Stimulated activated CD4-positive, alpha-beta T cell treated with anti-CD3 and anti-CD28 coated beads, Interleukin-2, amount 100 ng/mL, for 48 hours (primary cell): ENCODE measurements at regions not wholly inside any gene's neighbourhood (a gene's known extent, or its start where the extent isn't known, plus 50 kb on each side); places are given as distances from the start of the nearest gene placed in this dataset.
"Not testable (repeated sequence)": the region's sequence is repeated elsewhere in the genome, so short reads cannot be mapped to it uniquely, and the experiment has no call there.

Experiments
- DNase-seq, 2 donors: peaks; one replicate each; pipeline ENCODE4 v3.0.0-alpha.2; 2020

DNA sequence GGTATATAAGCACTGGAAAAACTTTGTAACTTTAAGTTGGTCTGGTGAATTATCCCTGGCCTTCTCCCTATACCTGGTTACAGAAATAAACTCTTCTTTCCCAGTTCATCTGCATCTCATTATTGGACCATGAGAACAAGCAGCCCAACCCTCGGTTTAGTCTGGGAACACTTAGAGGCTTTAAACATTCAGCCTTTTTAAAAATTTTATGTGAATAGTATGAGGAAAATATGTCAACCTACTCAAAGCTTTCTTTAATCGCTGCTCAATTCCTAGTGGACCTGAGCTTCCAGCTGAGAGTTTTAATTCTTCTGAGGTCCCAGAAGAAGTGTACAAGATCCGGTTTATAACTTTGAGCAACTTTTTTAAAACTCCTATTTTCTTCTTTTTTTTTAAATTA is 358.6 kb upstream of the NOCT start:
- DNase-seq = no peak

DNA sequence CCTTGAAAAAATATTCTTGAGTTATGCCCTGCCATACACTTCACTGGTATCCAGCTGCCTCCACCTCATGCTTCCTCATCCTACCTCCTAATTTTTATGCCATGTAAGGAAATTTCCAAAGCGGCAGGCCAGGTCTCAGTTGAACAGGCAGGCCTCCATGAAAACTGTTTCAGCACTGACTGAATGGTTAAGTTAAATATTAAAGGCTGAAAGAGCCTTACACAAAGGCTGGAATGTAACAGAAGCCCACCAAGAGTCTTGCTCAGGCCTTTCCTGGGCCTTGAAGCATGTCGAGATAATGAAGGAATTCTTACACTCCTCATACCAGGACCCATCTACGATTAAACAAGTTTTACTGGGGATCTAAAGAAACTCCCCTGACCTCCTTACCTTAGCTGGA is 359.6 kb upstream of the NOCT start:
- no peak for DNase-seq

DNA sequence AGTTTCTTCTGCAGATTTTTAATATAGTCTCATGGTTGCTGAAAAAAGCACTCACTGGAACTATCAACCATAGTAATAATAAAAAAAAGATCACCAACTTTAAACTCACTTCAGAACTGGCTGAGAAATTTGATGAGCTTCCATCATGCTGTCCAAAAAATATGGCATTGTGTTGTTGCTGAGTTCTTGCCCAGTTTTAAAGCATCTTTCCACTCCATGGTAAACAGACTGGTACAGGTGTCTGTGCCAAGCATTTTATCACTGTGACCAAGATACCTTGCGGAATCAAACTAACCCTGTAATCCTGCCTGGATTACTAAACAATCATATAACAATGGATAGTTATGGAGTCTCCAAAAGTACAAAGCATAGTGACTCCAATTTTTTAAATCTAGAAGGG is 360.3 kb upstream of the NOCT start:
- DNase-seq = no peak

DNA sequence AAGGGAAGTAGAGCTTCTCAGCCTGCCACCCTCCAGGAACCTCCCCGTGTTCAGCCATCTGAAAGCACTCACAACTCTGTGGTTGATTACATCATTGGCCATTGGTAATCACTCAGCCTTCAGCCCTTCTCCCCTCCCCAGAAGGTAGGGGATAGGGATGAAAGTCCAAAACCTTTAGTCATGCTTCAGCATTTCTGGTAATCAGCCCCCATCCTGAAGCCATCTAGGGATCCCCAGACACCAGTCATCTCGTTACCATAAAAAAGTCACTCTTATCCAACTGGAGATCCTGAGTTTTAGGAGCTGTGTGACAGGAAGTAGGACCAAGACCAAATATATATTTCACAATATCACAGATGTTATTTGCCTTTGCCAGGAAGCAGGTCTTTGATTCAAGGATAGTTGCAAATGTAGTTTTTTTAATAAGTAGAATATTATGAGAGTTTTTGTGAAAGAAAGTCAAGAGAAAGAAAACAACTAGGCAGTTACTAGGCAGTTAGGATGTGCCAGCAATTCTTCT is 364.6 kb upstream of the NOCT start:
- no peak for DNase-seq

DNA sequence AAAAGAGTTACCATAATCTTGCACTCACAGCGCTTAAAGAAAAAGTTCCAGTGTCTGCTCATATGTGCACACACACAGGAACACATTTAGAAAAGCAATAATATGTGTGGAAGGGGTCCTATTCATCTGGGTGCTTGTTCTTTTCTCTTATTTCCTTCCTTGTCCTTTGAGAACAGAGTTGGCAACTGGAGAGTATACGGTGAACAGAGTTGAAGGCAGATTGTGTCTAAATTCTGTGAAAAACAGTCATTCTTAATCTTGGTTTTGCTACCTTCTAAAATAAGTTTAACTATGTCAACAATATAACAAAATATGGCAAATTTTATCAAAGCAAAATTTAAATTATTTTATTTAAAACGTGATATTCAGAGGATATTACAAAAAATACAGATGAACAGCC is 365.1 kb upstream of the NOCT start:
- no peak for DNase-seq

DNA sequence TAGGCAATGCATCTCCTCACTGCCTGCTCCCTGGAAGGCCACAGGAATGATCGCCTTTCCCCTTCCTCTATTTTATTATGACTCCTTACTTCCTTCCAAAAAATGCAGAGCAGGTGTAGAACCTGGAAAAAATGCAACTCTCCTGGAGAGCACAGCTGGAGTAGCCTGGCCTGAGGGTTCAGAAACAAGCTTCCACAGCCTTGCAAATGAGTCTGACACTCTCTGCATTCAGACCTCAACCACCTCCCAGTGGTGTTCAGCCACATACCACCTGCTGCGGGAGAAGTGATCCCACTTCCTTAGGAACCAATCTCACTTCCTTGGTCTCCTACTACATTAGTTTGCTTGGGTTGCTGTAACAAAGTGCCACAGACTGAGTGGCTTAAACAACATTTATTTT is 368.1 kb upstream of the NOCT start:
- no peak for DNase-seq

DNA sequence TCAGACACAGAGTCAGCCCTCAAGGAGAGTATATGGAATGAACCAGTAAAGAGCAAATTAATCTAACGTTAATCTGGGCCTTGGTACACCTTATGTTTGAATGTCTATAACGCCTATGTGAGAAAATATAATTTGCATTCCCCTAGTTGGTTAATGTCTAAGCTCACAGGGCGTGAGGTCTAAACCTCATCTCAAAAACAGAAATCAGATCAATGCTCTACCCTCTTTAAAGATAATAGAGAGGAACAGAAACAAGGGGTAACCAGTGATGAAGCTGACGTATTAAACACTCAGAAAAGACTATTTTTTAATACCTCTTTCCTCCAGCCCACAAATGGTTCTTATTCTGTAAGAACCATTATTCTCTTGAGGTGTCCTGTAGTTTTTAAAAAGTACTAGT is 369.2 kb upstream of the NOCT start:
- no peak for DNase-seq

DNA sequence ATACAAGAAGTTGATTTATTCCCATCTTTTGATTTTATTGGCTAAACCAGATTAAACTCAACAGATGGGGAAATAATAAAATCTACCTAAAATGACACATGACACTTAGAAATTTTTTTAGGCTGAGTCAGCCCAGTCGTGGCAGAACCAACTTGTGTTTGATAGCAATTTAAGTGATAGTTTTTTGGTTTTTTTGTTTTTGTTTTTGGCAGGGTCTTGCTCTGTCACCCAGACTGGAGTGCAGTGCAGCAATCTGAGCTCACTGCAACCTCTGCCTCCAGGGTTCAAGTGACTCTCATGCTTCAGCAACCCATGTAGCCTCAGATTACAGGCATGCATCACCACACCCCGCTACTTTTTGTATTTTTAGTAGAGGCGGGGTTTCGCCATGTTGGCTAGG is 370.3 kb upstream of the NOCT start:
- DNase-seq = no peak

DNA sequence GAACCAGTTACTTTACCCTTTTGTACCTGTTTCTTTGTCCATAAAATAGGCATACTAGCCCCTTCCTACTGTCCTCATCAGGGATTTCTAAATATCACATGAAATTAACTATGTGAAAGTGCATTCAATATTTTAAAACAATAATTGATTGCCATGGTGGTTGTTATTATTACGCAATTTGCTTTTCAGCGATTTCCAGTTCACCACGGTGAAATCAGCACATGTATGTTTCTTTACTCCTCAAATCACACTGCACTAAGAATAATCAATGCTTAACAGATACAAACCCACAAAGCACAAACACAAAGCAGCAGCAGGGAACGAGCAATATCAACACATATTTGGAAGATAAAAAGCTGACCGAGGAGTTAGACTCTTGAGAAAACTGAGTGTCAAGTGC is 371.3 kb upstream of the NOCT start:
- no peak for DNase-seq

DNA sequence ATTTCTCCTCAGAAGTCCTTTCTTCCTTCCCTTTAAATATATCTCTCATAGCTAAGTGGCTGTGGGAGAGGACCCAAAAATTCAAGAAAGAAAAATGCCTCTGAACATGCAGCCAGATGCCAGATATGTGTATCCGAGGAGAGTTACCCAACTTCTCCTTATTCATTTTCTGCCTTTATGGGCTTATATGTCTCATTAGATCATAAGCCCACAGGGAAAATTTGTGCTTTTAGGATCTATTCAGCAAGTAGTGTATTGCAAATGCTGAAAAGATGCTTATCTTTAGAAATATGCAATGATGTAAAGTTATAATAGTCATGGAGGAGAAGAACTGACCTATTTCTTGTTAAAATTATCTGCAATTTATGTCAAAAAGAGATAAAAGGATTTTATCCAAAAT is 371.8 kb upstream of the NOCT start:
- DNase-seq = no peak

DNA sequence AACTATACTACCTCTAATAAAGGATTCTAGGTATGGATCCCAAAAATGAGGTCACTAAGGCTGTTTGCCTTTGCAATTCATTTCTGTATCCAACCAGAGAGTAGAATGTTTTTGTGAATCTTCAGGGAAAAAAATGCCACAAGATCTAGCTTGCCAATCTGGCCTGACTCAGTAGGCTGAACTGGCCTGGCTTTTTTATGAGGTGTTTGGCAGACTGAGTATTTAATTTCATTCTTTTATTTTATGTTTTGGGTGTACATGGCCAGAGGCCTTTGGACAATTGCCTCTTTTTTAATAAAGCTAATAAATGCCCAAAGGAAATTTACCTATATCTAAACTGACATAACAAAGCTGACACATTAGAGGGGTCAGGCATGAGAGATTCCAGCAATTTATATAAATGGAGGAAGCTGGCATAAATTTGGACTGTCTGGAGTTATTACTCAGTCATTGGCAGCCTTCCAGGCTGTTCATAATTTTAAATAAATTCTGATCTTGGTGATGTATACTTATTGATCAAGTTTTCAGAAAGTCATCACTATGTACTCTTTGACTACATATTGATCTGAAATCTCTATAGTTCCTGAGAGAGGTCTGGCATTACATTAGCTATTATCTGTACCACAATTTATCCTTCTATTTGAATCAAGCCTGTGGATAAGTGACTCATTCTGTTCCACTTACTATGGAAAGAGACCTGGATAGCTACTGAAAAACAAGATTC is 376.4 kb upstream of the NOCT start:
- DNase-seq = no peak

DNA sequence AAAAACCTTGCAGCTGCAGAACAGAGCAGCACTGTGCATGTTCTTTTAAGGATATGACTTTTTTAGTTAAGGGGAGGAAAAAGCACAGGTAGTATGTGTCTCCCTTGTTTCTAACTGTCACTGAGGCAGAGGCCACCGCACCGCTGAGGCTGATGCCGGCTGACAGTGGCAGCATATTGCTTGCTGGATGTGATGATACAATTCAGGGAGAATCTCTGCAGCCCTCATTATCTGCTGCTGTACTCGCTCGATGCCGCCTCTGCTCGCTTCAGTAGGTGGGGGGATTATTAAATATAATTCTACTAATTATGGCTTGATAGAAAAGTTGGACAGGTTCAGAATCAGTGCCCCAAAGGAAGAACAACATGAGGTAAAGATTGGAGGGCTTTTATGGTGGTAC is 378.8 kb upstream of the NOCT start:
- DNase-seq = no peak

DNA sequence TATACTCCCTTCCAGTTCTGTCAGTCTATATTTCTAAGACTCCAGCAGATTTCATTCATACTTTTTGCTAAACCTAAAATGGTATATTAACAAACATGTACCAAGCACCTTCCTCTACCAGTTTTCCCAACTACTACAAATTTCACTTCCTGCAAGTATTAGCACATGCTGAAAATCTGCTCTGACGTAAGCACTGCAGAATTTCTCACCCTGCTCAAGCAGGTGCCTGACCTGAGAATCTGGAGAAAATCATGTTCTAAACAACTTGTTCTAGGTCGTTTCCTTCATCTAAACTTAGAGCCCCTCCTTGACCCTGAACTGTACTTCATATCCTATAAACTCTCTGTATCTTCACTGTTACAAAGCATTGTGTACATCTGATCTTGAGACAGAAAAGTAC is 380.7 kb upstream of the NOCT start:
- DNase-seq = no peak

DNA sequence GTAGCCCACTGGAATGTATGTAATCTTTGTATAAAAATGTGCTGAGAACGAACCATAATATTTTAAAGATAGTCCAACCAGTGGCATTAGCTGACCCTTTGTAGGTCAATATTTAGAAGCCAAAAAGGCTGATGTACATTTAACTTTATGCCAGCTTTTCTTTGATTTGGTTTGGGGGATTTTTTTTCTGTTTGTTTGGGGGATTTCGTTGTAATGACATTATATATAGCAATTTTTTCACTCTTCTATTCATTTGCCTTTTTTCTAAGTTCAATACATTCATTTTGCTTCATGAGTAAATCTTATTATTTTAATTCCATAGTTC is 382.0 kb upstream of the NOCT start:
- DNase-seq = no peak

DNA sequence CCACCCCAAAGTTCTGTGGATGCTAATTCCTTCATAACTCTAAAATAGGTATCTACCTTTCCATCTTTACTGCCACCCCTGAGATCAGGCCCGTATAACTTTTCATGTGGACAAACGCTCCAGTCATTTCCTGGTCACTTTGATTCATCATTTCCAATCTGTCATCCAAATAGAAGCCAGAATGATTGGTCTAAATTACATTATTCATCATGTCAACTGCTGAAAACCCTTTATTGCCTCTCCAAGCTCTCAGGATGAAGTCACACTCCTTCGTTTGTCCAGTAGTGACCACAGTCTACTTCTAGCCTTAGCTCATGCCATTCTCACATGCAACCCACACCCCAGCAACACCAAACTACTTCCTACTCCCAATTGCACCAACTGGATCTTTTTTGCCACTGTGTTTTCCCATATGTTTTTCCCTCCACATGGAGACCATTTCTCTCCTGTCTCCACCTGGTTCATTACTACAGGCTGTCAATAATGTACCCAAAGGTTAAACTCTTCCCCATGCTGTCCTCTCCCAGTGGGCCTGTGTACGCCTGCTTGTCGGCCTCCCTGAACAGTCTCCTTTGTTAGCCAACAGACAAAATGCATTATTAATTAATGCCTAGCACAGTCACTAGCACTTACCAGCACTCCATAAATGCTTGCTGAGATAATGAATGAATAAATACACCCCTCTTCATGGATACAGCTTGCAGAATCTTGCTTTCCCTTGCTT is 382.6 kb upstream of the NOCT start:
- no peak for DNase-seq

DNA sequence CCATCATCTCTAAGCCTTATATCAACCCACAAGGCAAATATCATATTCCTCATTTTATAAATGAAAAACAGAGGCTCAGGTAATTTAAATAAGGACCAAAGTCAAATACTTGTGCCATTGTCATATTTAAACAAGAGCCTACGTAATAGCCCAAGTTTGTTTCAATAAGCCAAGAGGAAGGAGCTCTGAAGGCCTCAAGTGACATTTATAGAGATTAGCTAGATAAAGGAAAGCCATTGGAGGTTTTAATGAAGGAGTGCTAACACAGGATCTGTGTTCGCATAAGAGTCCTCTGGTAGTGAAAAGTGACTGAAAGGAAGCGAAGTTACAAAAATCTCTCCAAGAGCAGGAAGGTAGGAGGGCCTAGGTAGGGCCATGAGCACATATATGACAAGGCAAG is 384.9 kb upstream of the NOCT start:
- no peak for DNase-seq

DNA sequence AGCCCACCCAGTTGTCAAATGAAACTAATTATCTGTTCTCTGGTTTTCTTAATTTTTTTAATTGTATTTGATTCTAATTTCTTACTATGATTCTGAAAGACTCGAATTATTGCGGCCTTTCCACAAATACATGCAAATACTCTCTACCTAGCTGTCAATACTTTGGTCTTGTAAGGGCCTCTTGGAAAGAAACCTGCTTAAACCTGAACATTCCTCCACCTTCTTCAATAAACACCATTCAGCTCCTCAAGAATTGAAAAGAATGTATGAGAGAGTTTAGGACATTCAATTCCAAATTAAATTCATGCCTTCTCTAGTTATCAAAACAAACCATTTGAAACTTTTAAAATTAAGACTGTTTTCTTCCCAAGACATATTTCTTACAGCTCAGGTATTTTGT is 385.9 kb upstream of the NOCT start:
- no peak for DNase-seq

DNA sequence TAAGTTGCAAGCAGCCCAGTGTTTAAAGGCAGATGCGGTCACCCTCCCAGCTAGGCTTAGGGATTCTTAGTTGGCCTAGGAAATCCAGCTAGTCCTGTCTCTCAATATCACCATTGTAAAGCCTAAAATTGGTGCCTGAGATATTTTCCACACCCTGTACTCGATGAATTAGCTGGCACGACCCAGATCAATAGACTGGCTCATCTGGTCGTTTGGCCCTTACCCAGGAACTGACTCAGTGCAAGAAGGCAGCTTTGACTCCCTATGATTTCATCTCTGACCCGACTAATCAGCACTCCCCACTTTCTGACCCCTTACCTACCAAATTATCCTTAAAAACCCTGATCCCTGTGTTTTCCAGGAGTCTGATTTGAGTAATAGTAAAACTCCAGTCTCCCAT is 384.9 kb upstream of the SLC7A11 start:
- no peak for DNase-seq

DNA sequence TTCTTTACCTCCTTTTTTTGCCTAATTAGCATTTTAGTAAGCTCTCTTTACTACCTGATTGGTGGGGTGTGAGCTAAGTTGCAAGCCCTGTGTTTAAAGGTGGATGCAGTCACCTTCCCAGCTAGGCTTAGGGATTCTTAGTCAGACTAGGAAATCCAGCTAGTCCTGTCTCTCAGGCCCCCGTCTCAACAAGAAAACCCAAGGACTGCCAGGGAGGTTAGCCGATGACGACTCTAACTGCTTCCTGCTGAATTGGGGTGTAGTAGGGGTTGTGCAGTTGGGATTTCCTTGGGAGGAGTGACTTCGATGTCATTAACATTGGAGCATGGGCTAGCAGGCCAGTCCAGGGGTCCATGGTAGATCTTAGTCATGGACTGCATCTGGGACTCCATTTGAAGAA is 380.2 kb upstream of the SLC7A11 start:
- DNase-seq = not testable (repeated sequence)

DNA sequence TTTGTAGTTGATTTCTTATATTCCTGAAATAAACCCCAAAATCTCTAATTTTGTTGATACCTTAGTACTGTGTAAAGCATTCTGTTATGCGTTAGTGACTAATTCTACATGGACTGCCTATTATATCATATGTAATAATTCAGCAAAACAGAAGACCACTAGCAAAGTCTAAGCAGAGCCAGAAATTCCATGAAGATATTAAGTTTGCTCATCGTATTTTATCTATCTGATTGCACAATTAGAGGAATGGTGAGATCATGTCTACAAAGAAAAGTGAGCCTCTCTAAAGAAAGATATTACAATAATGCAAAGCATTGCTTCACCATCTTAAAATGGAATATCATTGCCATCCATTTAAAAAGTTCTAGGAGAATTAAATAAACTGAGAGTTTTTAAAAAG is 374.6 kb upstream of the SLC7A11 start:
- no peak for DNase-seq

DNA sequence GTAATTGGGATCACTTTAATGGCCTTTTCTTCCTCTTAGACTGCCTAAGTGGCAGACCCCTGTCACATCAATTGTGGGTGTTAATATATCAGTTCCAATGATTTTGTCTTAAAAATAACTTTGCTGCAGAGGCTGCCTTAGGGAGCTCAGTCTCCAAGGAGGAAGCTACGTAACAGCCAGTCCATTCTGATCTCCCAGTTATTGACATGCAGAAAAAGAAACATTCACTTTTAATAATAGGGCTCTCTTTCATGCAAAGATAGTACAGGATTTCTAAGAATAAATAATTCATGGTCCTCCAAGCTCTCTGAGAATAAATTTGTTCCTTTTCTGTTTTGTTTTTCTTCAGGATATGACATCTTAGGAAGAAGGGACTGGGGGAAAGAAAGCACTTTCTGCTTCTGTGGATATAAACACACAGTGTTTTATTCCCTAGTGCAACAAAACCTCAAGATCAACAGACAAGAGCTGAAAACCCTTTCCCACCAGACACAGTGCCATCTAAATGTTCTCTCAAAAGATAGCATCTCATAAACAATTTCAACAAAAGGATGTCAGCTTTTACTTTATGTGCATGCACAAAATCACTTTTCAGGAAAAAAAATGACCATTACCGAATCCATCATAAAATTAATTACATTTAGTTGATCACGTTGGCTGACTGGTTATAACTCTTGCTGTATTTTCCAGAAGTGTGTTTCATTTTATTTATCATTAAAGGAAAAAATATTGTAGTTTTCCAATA is 372.4 kb upstream of the SLC7A11 start:
- no peak for DNase-seq

DNA sequence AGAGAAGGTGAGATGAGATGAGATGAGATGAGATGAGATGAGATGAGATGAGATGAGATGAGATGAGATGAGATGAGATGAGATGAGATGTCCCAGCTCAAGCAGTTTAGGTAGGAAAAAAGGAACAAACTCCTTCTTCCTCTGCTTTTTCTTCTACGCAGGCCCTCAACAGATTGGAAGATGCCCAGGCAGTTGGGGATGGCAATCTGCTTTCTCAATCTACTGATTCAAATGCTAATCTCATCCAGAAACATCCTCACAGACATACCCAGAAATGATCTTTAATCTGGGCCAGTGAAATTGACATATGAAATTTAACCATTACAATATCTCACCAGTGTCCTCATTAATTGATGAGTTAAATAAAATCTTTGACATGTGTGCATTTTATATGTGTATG is 370.3 kb upstream of the SLC7A11 start:
- DNase-seq = no peak

DNA sequence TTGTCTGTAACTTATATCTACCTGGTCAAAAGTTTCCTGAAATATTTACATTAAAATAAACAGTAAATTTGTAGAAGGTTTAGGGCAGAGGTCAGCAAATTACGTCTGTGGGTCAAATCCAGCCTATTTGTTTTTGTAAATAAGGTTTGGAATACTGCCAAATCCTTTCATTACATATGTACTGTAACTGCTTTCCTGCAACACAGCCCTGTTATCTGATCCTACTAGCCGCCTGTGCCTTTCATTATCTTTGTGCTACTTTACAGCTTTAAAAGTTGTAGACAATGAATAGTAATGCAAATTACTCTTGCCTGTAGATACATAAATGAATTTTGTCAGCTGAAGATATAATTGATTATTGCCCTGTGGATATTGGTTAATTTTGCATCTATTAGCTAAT is 369.6 kb upstream of the SLC7A11 start:
- no peak for DNase-seq

DNA sequence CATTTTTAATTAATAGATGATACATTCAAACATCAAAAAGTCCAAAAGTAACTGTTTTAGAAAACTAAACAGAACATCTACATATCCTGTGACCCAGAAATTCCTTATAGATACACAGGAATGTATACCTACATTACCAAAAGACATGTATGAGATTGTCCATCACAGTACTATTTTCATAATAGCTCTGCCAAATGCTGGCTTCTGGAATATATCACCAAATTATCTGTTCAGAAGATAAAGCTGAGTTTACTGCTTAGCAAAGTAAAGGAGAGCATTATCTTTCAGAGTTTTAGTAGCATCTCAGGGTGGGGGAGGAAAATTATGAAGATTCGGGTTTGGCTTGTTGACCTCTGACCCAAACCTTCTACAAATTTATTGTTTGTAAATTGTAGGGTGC is 368.9 kb upstream of the SLC7A11 start:
- no peak for DNase-seq
